Mucosa of descending colon (tissue), 3 donors: ENCODE measurements at regions not wholly inside any gene's neighbourhood (a gene's known extent, or its start where the extent isn't known, plus 50 kb on each side); places are given as distances from the start of the nearest gene placed in this dataset.
"Not testable (repeated sequence)": the region's sequence is repeated elsewhere in the genome, so short reads cannot be mapped to it uniquely, and the experiment has no call there.

Experiments
- ATAC-seq: fragments of 200-7000 bp; cut with Tn5 transposase; one replicate; pipeline ENCODE4 v1.9.1; 2020; ENCODE audit warnings: mild to moderate bottlenecking, moderate library complexity
- DNase-seq, 3 donors: peaks; one replicate each; pipeline ENCODE4 v3.0.0-alpha.2; 2020
- H3K36me3 ChIP-seq: fragments of 200-600 bp; one replicate; pipeline ENCODE4 v1.8.0; 2021; ENCODE audit warnings: low read depth, mild to moderate bottlenecking
- H3K4me1 ChIP-seq: fragments of 200-600 bp; one replicate; pipeline ENCODE4 v1.8.0; 2021; ENCODE audit warnings: low read depth, mild to moderate bottlenecking
- H3K4me3 ChIP-seq: fragments of 200-600 bp; one replicate; pipeline ENCODE4 v1.8.0; 2021; ENCODE audit warnings: mild to moderate bottlenecking
- H3K9me3 ChIP-seq: fragments of 200-600 bp; one replicate; pipeline ENCODE4 v1.8.0; 2021; ENCODE audit warnings: mild to moderate bottlenecking
- CTCF ChIP-seq: fragments of 200-600 bp; IDR thresholded peaks from one replicate; pipeline ENCODE4 v1.8.0; 2022; ENCODE audit warnings: antibody characterized with exemption, mild to moderate bottlenecking
- intact Hi-C, 2 donors: fragments of 100-400 bp; cut with DNase I in 1 of 2; cut with micrococcal nuclease in 1 of 2; formaldehyde crosslinking; loops; one replicate each; pipeline versions ENCODE4 v1.11.0 to v1.11.1; 2022; cut with DNase I, micrococcal nuclease
- donor health status: DM: no; HTN: no; CAD: no; lungs with moderate emphysema.
- donor health status: DM: no; HTN: no; CAD: no.
- donor health status: DM: no; HTN: yes; CAD: no.

GRCh38 chr1:67493148-67493547 lies 62.9 kb upstream of the SERBP1 start:
- intact Hi-C loops = loop anchor here in 1 of 2 donors (10.0 kb wide), 1 partner anchor 258 kb away; no protein-coding TSS in a partner anchor
- no peak for ATAC-seq

DNA sequence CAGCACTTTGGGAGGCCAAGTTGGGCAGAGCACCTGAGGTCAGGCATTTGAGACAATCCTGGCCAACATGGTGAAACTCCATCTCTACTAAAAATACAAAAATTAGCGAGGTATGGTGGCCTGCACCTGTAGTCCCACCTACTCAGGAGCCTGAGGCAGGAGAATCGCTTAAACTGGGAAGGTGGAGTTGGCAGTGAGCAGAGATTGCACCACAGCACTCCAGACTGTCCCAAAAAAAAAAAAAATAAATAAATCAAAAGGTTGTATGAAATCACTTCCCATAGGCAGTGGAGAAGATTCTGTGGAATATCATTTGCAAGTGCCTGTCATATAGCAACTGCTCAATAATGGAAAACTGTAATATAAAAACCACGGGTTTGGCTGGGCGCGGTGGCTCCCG lies 65.1 kb upstream of the SERBP1 start:
- ATAC-seq = no peak
- TF ChIP-seq CTCF = no peak
- intact Hi-C loops = loop anchor here in 1 of 2 donors (10.0 kb wide), 1 partner anchor 261 kb away; no protein-coding TSS in a partner anchor

More at GRCh38 chr1:67493148-67493547, 62.9 kb upstream of the SERBP1 start:
- Histone ChIP-seq H3K9me3 (no peaks in the 10 kb centered on the region), H3K36me3 (no peaks in the 10 kb centered on the region), H3K4me1 (no peaks in the 10 kb centered on the region), H3K4me3 (no peak overlapping the region)
- DNase-seq = no peak
- TF ChIP-seq CTCF = no peak

DNA sequence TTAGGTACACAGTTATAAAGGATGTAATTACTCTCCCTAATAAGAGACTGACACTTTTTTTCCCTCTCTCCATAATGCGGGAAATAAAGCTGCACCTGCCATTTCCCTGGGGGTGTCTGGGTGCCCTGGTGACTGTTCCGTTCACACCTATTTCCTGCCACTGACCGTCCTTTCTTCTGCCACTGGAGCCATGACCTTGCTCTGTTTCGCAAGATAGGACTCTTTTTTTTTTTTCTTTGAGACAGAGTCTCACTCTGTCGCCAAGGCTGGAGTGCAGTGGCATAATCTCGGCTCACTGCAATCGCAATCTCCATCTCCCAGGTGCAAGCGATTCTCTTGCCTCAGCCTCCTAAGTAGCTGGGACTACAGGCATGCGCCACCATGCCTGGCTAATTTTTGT lies 66.1 kb upstream of the SERBP1 start:
- DNase-seq (no peak), ATAC-seq (no peak)
- Histone ChIP-seq H3K4me1 (no peaks in the 10 kb centered on the region), H3K4me3 (no peak overlapping the region), H3K9me3 (no peaks in the 10 kb centered on the region), H3K36me3 (no peaks in the 10 kb centered on the region)
- intact Hi-C loops = loop anchor here in 1 of 2 donors (10.0 kb wide), 1 partner anchor 262 kb away; no protein-coding TSS in a partner anchor
- no peak for TF ChIP-seq CTCF

More for the DNA sequence above, 65.1 kb upstream of the SERBP1 start:
- Histone ChIP-seq H3K36me3 (no peaks in the 10 kb centered on the region), H3K9me3 (no peaks in the 10 kb centered on the region), H3K4me3 (no peak overlapping the region), H3K4me1 (no peaks in the 10 kb centered on the region)
- no peak for DNase-seq

- Histone ChIP-seq H3K36me3 (no peaks in the 10 kb centered on the region), H3K4me3 (no peak overlapping the region), H3K4me1 (no peaks in the 10 kb centered on the region), H3K9me3 (no peaks in the 10 kb centered on the region)
- DNase-seq = peak; percentile 83 to 90 (median 88)
- intact Hi-C loops = loop anchor here in 1 of 2 donors (5.0 kb wide), 2 partner anchors 153 to 268 kb away; no protein-coding TSS in a partner anchor
- peak; percentile 96 for TF ChIP-seq CTCF
- ATAC-seq = peak; percentile 100
Observed at GRCh38 chr1:67500413-67500959, 70.3 kb upstream of the SERBP1 start.

DNA sequence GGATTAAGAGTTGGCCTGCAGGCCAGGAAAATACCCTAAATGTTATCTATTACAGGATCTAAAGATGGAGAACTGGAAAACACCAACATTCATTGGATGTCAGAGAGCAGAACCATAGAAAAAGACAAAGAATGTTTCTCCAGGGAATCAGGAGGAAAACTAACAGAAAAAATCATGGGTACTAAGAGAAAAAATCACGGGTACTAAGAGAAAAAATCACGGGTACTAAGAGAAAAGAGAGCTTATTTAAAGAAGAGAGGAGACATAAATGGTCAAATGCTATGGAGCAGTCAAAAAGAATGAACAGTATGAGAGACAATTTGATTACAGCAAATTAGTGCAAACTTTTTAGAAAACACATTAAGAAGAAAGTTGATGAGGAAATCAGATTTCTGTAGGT lies 73.8 kb upstream of the SERBP1 start:
- Histone ChIP-seq H3K9me3 (no peaks in the 10 kb centered on the region), H3K4me3 (no peak overlapping the region), H3K36me3 (no peaks in the 10 kb centered on the region), H3K4me1 (no peaks in the 10 kb centered on the region)
- intact Hi-C loops = loop anchor here in 1 of 2 donors (5.0 kb wide), 2 partner anchors 157 to 272 kb away; no protein-coding TSS in a partner anchor
- TF ChIP-seq CTCF = no peak
- DNase-seq = no peak
- ATAC-seq = no peak

- intact Hi-C loops, H3K4me3 ChIP-seq, DNase-seq, ATAC-seq, H3K4me1 ChIP-seq, H3K36me3 ChIP-seq: not testable (repeated sequence)
- H3K9me3 ChIP-seq = peaks cover 11% of the 10 kb centered on the region
Observed at GRCh38 chr1:67513392-67514294, 83.4 kb upstream of the SERBP1 start.
